H1 (cell line): ENCODE measurements at regions not wholly inside any gene's neighbourhood (a gene's known extent, or its start where the extent isn't known, plus 50 kb on each side); places are given as distances from the start of the nearest gene placed in this dataset.

Experiments used
- ASH2L ChIP-seq: fragments of 200-600, 300-600 bp; sonication (generic); IDR thresholded peaks from one replicate; pipeline ENCODE4 v1.7.1; 2017; ENCODE audit warnings: low read length
- BCL11A ChIP-seq, 2 experiments: IDR thresholded peaks; one replicate each; pipeline ENCODE4 v1.6.1; 2011; ENCODE audit warnings: low read depth in 2 of 2, low read length in 2 of 2, mild to moderate bottlenecking in 2 of 2
- KDM1A ChIP-seq: fragments of 200-600, 300-600 bp; sonication (generic); IDR thresholded peaks from 2 replicates; pipeline ENCODE4 v1.7.1; 2016; ENCODE audit warnings: mild to moderate bottlenecking, low read length, borderline replicate concordance
- KDM4A ChIP-seq: IDR thresholded peaks from one replicate; pipeline ENCODE4 v1.7.1; 2012; ENCODE audit warnings: low read depth, mild to moderate bottlenecking, moderate library complexity, low read length, inconsistent platforms; ENCODE audit not compliant: severe bottlenecking
- YY1 ChIP-seq: IDR thresholded peaks from 2 replicates; pipeline ENCODE4 v1.6.1; 2011; ENCODE audit warnings: low read depth, mild to moderate bottlenecking, low read length
- TF ChIP-seq, protein P1 (sequence below): IDR thresholded peaks from 2 replicates; pipeline ENCODE4 v1.6.1; 2011; ENCODE audit warnings: low read depth, mild to moderate bottlenecking, low read length; ENCODE audit not compliant: insufficient read depth

DNA sequence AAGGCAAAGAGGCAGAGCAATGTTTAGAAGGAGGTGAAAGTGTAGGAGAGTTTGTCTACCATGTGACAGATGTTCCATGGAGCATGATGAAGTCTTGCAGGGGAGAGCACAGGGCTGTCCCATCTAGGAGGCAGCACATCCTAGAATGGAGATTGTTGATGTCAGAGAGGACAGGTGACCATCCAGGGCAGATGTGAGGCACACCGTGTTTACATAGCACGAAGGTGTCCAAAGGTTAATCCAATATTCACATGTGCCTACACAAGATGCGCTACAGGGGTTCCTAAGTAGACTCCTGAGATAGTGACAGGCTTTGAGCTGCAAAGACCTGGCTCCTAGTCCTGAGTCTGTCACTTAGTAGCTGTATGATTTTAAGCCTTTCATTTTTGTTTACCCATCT is 219.3 kb upstream of the SLCO3A1 start (continued):
- no peak for TF ChIP-seq KDM1A
- TF ChIP-seq, protein P1, sequence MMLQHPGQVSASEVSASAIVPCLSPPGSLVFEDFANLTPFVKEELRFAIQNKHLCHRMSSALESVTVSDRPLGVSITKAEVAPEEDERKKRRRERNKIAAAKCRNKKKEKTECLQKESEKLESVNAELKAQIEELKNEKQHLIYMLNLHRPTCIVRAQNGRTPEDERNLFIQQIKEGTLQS = no peak
- no peak for TF ChIP-seq ASH2L
- TF ChIP-seq BCL11A (IDR thresholded peaks at IDR 0.05; ENCODE audit: low read depth in 2 of 2, low read length in 2 of 2) = no peak
- no peak for TF ChIP-seq YY1
- no peak for TF ChIP-seq KDM4A
- TF ChIP-seq, all 59 proteins: peak for 0
